Panc1 (cell line): ENCODE measurements at regions not wholly inside any gene's neighbourhood (a gene's known extent, or its start where the extent isn't known, plus 50 kb on each side); places are given as distances from the start of the nearest gene placed in this dataset.

Experiments
- ATAC-seq: fragments of 200-7000 bp; cut with Tn5 transposase; 2 replicates; pipeline ENCODE4 v1.9.1; 2020; ENCODE audit warnings: mild to moderate bottlenecking, moderate library complexity
- BruUV-seq: library from RNA; stranded (reverse); fragments of 400-500 nt; replicated peaks from 2 replicates; lab custom pipeline; 2021; lab: Mats Ljungman, UMichigan
- CTCF ChIA-PET: fragments of 300-600 bp; sonication (Branson Sonifier 250); formaldehyde crosslinking; loops from one replicate; lab custom pipeline; 2022; ENCODE audit warnings: antibody characterized with exemption; lab: Charles Lee
- POLR2A ChIA-PET: fragments of 300-600 bp; sonication (Branson Sonifier 250); formaldehyde crosslinking; loops from one replicate; lab custom pipeline; 2022; ENCODE audit warnings: antibody characterized with exemption; lab: Charles Lee
- DNase-seq: peaks from one replicate; pipeline ENCODE4 v3.0.0-alpha.2; 2010; ENCODE audit warnings: low read depth, low spot score
- H3K27ac ChIP-seq: 2 replicates; pipeline ENCODE4 v1.5.1; 2011; ENCODE audit warnings: mild to moderate bottlenecking, low read length, inconsistent platforms
- H3K27me3 ChIP-seq: fragments of 200-500 bp; sonication (Bioruptor generic); 2 replicates; pipeline ENCODE4 v1.6.0; 2014; ENCODE audit warnings: low read length, inconsistent platforms; ENCODE audit not compliant: control insufficient read depth, insufficient read depth
- H3K36me3 ChIP-seq: fragments of 200-500 bp; sonication (Bioruptor generic); 2 replicates; pipeline ENCODE4 v1.5.1; 2014; ENCODE audit warnings: inconsistent platforms, mild to moderate bottlenecking, low read length, moderate library complexity; ENCODE audit not compliant: control insufficient read depth, insufficient read depth
- H3K4me1 ChIP-seq: 2 replicates; pipeline ENCODE4 v1.5.1; 2011; ENCODE audit warnings: inconsistent platforms, mild to moderate bottlenecking, low read length, moderate library complexity; ENCODE audit not compliant: control insufficient read depth, insufficient read depth
- H3K4me3 ChIP-seq, 2 experiments: 2 replicates each; pipeline ENCODE4 v1.5.1; 2011 to 2012; ENCODE audit warnings: low read depth in 2 of 2, low read length in 2 of 2, mild to moderate bottlenecking in 2 of 2, inconsistent platforms in 1 of 2, moderate library complexity in 1 of 2
- H3K9me3 ChIP-seq: fragments of 200-500 bp; sonication (Bioruptor generic); 2 replicates; pipeline ENCODE4 v1.5.1; 2014; ENCODE audit warnings: low read depth, mild to moderate bottlenecking, inconsistent platforms, low read length, moderate library complexity; ENCODE audit not compliant: control insufficient read depth, insufficient read depth
- CTCF ChIP-seq: fragments of 450-650 bp; IDR thresholded peaks from 2 replicates; pipeline ENCODE4 v1.5.1; 2017; ENCODE audit warnings: mild to moderate bottlenecking
- POLR2AphosphoS5 ChIP-seq: IDR thresholded peaks from 2 replicates; pipeline ENCODE4 v1.6.1; 2012; ENCODE audit warnings: mild to moderate bottlenecking, low read depth, low read length, moderate library complexity
- REST ChIP-seq, 2 experiments: IDR thresholded peaks; 2 replicates each; pipeline ENCODE4 v1.6.1; 2011 to 2012; ENCODE audit warnings: low read depth in 2 of 2, control low read depth in 1 of 2, low read length in 1 of 2, mild to moderate bottlenecking in 1 of 2, moderate library complexity in 1 of 2; ENCODE audit not compliant: insufficient read depth in 1 of 2
- SIN3A ChIP-seq: IDR thresholded peaks from 2 replicates; pipeline ENCODE4 v1.6.1; 2012; ENCODE audit warnings: low read depth, mild to moderate bottlenecking, low read length, moderate library complexity, borderline replicate concordance; ENCODE audit not compliant: insufficient read depth
- TCF7L2 ChIP-seq: IDR thresholded peaks from 2 replicates; pipeline ENCODE4 v1.6.1; 2011; ENCODE audit warnings: mild to moderate bottlenecking, low read depth, low read length, inconsistent platforms
- in situ Hi-C: cut with HindIII; loops from 2 replicates; pipeline ENCODE4 v1.10.0; 2016; ENCODE audit warnings: low sequenced_read_pairs, low pct_unique_long_range_greater_than_20kb
- intact Hi-C: fragments of 100-400 bp; cut with micrococcal nuclease; formaldehyde crosslinking; loops from one replicate; pipeline ENCODE4 v1.10.0; 2022; ENCODE audit not compliant: unreplicated experiment

- Histone ChIP-seq H3K27ac (no peak overlapping the region), H3K4me1 (no peaks in the 10 kb centered on the region), H3K36me3 (no peaks in the 10 kb centered on the region), H3K4me3 (no peak overlapping the region), H3K27me3 (no peaks in the 10 kb centered on the region), H3K9me3 (no peaks in the 10 kb centered on the region)
- in situ Hi-C loops = no loop called here
- ChIA-PET POLR2A (no interaction called here), CTCF (no interaction called here)
- DNase-seq = no peak
- no peak for TF ChIP-seq POLR2AphosphoS5
- no peak for TF ChIP-seq CTCF
- TF ChIP-seq SIN3A = no peak
- no peak for TF ChIP-seq REST (IDR thresholded peaks at IDR 0.05; ENCODE audit: insufficient read depth in 1 of 2, low read depth in 2 of 2, low read length in 1 of 2)
- no peak for TF ChIP-seq TCF7L2
- ATAC-seq = no peak
- intact Hi-C loops = no loop called here
- no TSS peak for BruUV-seq
Observed at GRCh38 chr21:23900727-23901126, 1706.6 kb downstream of the MRPL39 start.

GRCh38 chr21:23899561-23899960 lies 1707.7 kb downstream of the MRPL39 start:
- H3K4me3 ChIP-seq = no peak overlapping the region
- intact Hi-C loops = no loop called here
- no peaks in the 10 kb centered on the region for H3K36me3 ChIP-seq
- CTCF ChIA-PET = no interaction called here
- H3K9me3 ChIP-seq = no peaks in the 10 kb centered on the region
- ATAC-seq (no peak), DNase-seq (no peak)
- H3K4me1 ChIP-seq = no peaks in the 10 kb centered on the region
- no peak for TF ChIP-seq SIN3A
- TF ChIP-seq POLR2AphosphoS5 = no peak
- no peak for TF ChIP-seq TCF7L2
- no peak for TF ChIP-seq CTCF
- TF ChIP-seq REST (IDR thresholded peaks at IDR 0.05; ENCODE audit: insufficient read depth in 1 of 2, low read depth in 2 of 2, low read length in 1 of 2) = no peak
- POLR2A ChIA-PET = no interaction called here
- no peaks in the 10 kb centered on the region for H3K27me3 ChIP-seq
- BruUV-seq = no TSS peak
- in situ Hi-C loops = no loop called here
- H3K27ac ChIP-seq = no peak overlapping the region
